ENCODE measurements at regions not wholly inside any gene's neighbourhood (a gene's known extent, or its start where the extent isn't known, plus 50 kb on each side); places are given as distances from the start of the nearest gene placed in this dataset.
"Not testable (repeated sequence)": the region's sequence is repeated elsewhere in the genome, so short reads cannot be mapped to it uniquely, and the experiment has no call there.

DNA sequence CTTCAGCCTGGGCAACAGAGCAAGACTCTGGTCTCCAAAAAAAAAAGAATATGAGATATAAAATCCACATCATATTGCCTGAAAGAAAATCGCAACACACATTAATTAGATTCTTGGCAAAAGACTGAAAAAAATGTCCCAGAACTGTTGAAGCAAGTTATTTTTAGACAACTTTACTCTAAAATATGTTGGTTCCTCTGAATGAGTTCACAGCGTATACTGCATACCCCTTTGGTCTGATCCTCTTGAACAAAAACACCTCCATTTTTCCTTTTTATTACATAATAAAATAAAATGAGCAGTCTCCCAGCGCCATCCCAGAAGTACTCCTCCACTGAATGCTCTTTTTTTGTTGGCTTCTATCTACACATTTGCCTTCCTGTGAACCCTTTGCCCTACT lies 126.0 kb upstream of the TMEM170B start:
- DNase-seq (ENCODE audit: low spot score) (no peak), FAIRE-seq (no peak)

DNA sequence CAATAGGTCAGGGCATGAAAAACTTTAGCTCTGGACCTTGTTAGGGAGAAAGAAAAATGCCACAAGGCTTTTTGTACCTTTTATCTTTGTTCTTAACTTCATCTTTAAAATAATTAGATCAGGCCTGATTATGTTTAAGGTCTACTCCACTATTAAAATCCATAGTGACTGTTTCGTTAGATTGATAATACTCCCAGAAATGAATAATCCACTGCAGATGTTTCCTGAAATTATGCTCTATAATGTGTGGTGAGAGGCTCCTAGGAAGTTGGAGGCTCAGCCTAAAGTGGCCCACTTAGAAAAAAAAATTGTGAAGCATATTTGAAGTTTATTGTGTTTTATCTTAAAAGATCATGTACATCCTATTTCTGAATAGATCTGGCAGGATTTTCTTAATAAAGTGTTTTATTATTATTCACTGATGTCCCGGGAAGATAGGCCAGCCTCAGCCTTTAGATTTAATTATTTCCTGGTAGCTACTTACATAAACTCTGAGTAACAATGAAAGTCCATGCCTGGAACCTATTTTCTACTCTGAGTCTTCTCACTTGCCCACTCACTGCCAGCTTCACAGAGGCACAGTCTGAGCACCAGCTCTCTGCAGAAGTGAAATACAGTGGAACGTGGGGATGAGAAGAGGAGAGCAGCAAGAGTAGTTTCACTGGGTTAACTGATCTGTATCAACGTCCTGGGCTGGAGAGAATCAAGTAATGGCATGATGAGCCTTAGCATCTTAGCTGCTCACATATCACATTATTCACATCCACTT lies 126.8 kb upstream of the TMEM170B start:
- FAIRE-seq (no peak), DNase-seq (ENCODE audit: low spot score) (no peak)

GRCh38 chr6:11409371-11409770 lies 128.2 kb upstream of the TMEM170B start:
- FAIRE-seq (no peak), DNase-seq (ENCODE audit: low spot score) (no peak)

- DNase-seq (ENCODE audit: low spot score) (no peak), FAIRE-seq (no peak)
Measured at GRCh38 chr6:11407414-11407813, 130.1 kb upstream of the TMEM170B start.

DNA sequence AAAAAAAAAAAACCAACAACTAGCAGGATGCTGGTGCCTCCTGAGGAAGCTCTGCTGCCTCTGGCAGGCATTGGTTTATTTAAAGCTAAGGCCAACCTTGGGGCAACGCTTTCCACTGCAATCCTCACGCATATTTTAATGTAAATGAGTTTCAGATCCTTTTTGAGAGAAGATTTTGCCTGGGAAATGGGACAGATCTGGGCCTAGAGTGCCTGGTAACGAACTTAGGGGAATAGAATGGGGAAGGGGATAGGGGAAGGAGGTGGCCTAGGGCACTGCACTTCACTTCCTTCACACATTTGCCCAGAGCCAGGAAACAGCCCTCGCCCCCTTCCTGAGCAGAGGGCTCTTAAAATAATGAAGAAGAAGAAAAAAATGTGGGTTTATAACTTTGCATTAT lies 132.7 kb upstream of the TMEM170B start:
- DNase-seq (ENCODE audit: low spot score) (no peak), FAIRE-seq (no peak)

- DNase-seq (ENCODE audit: low spot score) (no peak), FAIRE-seq (no peak)
Measured at GRCh38 chr6:11404081-11404480, 133.5 kb upstream of the TMEM170B start.

- FAIRE-seq = no peak
- no peak for DNase-seq (ENCODE audit: low spot score)
Measured at GRCh38 chr6:11403035-11403601, 134.4 kb upstream of the TMEM170B start.

DNA sequence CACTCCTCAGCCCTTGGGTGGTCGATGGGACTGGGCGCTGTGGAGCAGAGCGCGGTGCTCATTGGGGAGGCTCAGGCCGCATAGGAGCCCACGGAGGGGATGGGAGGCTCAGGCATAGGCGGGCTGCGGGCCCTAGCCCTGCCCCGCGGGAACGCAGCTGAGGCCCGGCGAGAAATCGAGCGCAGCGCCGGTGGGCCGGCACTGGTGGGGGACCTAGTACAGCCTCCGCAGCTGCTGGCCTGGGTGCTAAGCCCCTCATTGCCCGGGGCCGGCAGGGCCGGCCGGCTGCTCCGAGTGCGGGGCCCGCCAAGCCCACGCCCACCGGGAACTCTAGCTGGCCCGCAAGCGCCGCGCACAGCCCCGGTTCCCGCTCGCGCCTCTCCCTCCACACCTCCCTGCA lies 135.0 kb upstream of the TMEM170B start:
- FAIRE-seq; DNase-seq (ENCODE audit: low spot score): not testable (repeated sequence)

DNA sequence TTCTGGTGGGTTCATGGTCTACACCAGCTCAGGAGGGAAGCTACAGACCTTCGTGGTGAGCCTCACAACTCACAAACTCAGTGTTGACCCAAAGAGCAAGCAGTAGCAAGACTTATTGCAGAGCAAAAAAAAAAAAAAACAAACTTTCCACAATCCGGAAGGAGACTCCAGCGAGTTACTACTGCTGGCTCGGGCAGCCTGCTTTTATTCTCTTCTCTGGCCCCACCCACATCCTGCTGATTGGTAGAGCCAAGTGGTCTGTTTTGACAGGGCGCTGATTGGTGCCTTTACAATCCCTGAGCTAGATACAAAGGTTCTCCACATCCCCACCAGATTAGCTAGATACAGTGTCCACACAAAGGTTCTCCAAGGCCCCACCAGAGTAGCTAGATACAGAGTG lies 135.6 kb upstream of the TMEM170B start:
- not testable (repeated sequence) for FAIRE-seq; DNase-seq (ENCODE audit: low spot score)

- DNase-seq (ENCODE audit: low spot score) (no peak), FAIRE-seq (no peak)
Measured at GRCh38 chr6:11398451-11399326, 138.9 kb upstream of the TMEM170B start.

DNA sequence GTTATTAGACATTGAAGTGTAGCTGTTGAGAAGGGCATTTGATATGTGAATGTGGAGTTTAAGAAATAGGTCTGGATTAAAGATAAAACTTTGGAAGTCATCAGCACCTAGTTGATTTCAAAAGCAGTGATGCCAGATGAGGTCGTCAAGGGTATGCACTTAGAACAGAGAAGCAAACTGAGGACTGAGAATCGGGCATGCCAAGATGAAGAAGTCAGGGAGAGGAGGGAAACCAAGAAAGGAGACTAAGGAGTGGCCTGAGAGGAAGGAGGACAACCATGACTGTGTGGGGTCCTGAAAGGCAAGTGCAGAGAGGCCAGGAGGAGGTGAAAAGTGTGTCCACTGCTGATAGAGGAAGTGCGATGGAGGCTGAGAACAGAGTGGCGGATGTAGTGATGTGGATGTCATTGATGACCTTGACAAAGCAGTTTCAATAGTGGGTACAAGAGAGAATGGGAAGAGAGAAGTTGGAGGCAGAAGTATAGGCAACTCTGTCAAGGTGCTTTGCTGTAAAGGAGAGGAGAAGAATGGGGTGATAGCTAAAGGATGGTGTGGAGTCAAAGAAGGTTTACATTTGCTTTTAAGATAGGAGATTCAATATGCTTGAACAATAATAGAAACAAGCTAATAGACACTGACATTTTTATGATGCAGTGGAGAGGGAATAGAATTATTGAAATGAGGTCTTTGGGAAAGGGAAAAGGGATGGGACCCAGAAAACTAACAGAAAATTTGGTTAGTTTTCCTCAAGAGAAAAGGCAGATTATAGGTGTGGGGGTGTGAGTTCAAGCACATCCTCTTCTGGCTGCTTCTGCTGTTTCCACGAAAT lies 139.7 kb upstream of the TMEM170B start:
- no peak for DNase-seq (ENCODE audit: low spot score)
- FAIRE-seq = no peak

- DNase-seq (ENCODE audit: low spot score) (no peak), FAIRE-seq (no peak)
Measured at GRCh38 chr6:11396860-11397259, 140.7 kb upstream of the TMEM170B start.

GRCh38 chr6:11393713-11394627 lies 143.6 kb upstream of the TMEM170B start:
- DNase-seq (ENCODE audit: low spot score) (peak; percentile 90), FAIRE-seq (peak; percentile 91)

GRCh38 chr6:11392778-11393507 lies 144.6 kb upstream of the TMEM170B start:
- DNase-seq (ENCODE audit: low spot score) (peak; percentile 97), FAIRE-seq (peak; percentile 91)

- DNase-seq (ENCODE audit: low spot score) = no peak
- FAIRE-seq = no peak
Measured at GRCh38 chr6:11391934-11392777, 145.4 kb upstream of the TMEM170B start.

DNA sequence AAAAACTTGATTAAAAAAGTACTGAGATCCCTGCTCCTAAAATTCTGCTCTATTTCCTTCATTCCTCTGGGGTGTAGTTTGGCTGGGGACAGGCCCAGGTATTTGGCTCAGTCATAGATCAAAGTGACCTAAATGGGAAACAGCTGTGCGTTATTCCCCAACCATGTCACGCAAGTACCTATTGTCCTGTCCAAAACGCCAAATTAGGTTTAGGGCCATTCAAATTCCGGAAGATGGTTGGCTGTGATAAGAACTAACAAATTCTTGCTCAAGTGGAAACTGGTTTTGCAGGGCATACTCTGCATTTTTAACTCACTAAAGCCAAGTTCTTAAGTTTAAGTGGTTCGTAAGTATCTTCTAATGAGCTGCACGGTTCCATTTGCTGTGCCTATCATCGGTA lies 147.6 kb upstream of the TMEM170B start:
- DNase-seq (ENCODE audit: low spot score) (no peak), FAIRE-seq (no peak)

- DNase-seq (ENCODE audit: low spot score) = no peak
- FAIRE-seq = no peak
Measured at GRCh38 chr6:11388983-11389944, 148.3 kb upstream of the TMEM170B start.
